Mononuclear cell (primary cell): ENCODE measurements at regions not wholly inside any gene's neighbourhood (a gene's known extent, or its start where the extent isn't known, plus 50 kb on each side); places are given as distances from the start of the nearest gene placed in this dataset.
"Not testable (repeated sequence)": the region's sequence is repeated elsewhere in the genome, so short reads cannot be mapped to it uniquely, and the experiment has no call there.

Source experiments
- H3K27me3 ChIP-seq: 2 replicates; pipeline ENCODE4 v1.6.0; 2011; ENCODE audit warnings: low read length, control low read depth; ENCODE audit not compliant: insufficient read depth
- H3K4me1 ChIP-seq: 2 replicates; pipeline ENCODE4 v1.5.1; 2011; ENCODE audit warnings: mild to moderate bottlenecking, low read length, control low read depth; ENCODE audit not compliant: insufficient read depth
- H3K4me3 ChIP-seq: 2 replicates; pipeline ENCODE4 v1.5.1; 2011; ENCODE audit warnings: mild to moderate bottlenecking, low read length, moderate library complexity
- H3K9me3 ChIP-seq: 2 replicates; pipeline ENCODE4 v1.5.1; 2011; ENCODE audit warnings: low read depth, mild to moderate bottlenecking, control low read depth, low read length

GRCh38 chr5:100188778-100189177 lies 346.4 kb upstream of the FAM174A start:
- H3K4me1 ChIP-seq, result no peaks in the 10 kb centered on the region
- H3K4me3 ChIP-seq, result no peak overlapping the region
- no peaks in the 10 kb centered on the region for H3K27me3 ChIP-seq
- H3K9me3 ChIP-seq, result no peaks in the 10 kb centered on the region

DNA sequence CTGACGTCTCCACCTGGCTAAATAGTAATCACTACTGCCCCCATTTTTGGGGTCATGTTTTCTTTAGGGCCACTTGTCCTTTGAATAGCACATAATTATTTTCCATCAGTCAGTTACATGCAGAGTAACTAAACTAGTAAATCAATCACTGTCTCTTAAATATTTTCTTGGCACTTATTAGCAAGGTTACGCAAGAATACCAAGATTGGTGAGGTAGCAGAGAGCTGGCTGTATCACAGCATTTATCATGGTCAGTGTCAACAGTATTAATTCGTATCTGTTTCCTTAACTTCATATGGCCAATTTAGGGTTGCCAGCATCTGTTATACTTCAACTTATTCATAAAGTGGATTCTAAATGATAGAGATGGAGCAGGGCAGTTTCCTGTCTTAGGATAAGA lies 346.8 kb upstream of the FAM174A start:
- Histone ChIP-seq H3K27me3 (no peaks in the 10 kb centered on the region), H3K9me3 (no peaks in the 10 kb centered on the region), H3K4me3 (no peak overlapping the region), H3K4me1 (no peaks in the 10 kb centered on the region)

GRCh38 chr5:100186181-100186580 lies 349.0 kb upstream of the FAM174A start:
- H3K4me3 ChIP-seq, result no peak overlapping the region
- H3K4me1 ChIP-seq, result no peaks in the 10 kb centered on the region
- H3K27me3 ChIP-seq, result no peaks in the 10 kb centered on the region
- no peaks in the 10 kb centered on the region for H3K9me3 ChIP-seq

DNA sequence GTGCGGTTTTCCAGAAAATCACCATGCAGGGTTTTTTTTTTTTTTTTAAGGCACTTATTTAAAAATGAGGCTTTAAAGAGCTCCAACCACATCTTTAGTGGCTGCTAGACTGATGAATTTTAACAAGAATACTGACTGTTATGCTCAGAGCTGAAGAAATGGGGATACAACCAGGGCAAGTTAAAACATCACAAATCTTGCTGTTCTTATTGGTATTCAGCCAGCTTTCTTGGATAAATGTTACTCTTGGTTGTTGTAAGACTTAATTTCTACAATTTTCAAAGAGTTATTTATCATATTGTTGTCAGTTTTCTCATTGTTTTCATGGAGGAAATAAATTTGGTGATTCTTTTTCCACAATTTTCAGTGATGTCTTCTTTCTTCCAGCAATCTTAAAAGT lies 352.8 kb upstream of the FAM174A start:
- H3K27me3 ChIP-seq, result no peaks in the 10 kb centered on the region
- H3K4me1 ChIP-seq, result no peaks in the 10 kb centered on the region
- no peak overlapping the region for H3K4me3 ChIP-seq
- H3K9me3 ChIP-seq, result no peaks in the 10 kb centered on the region

GRCh38 chr5:100175346-100175745 lies 359.8 kb upstream of the FAM174A start:
- Histone ChIP-seq H3K4me1 (no peaks in the 10 kb centered on the region), H3K9me3 (no peaks in the 10 kb centered on the region), H3K4me3 (no peak overlapping the region), H3K27me3 (no peaks in the 10 kb centered on the region)

DNA sequence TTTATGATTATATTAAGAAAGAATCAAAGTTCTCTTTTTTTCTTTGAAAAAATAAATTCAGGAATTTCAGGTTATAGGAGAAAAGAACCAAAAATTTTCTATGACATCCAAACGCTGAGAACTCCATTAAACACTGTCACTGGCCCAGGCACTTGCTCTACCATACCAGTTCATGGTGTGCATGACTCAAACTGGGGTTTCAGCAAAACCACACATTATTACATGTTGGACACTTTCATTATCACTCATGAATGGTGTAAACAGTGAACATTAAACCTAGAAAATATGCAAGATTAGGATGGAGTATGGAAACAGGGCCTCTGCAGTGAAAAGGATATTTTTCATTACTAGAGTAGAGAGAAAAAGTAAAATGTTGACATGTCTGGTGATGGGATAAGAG lies 369.9 kb upstream of the FAM174A start:
- no peaks in the 10 kb centered on the region for H3K9me3 ChIP-seq
- H3K27me3 ChIP-seq, result no peaks in the 10 kb centered on the region
- no peaks in the 10 kb centered on the region for H3K4me1 ChIP-seq
- H3K4me3 ChIP-seq, result no peak overlapping the region

DNA sequence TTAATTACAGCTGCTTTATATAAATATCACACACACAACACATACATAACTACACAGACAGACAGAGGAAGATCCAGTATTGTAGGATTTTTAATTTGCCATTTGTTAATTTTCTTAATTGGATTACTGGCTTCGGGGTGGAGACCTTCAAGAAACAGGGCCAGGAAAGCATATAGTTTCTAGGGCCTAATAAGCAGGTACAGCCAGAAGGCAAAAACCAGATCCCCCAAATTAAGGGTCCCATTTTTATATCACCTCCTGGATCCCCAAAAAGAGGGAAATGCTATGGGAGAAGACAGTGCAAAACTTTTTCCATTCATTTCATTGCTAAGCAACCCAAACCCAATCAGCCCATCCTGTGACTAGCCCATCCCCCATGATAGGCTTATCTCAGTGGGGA lies 373.3 kb upstream of the FAM174A start:
- H3K4me3 ChIP-seq, result no peak overlapping the region
- H3K9me3 ChIP-seq, result no peaks in the 10 kb centered on the region
- no peaks in the 10 kb centered on the region for H3K4me1 ChIP-seq
- no peaks in the 10 kb centered on the region for H3K27me3 ChIP-seq

DNA sequence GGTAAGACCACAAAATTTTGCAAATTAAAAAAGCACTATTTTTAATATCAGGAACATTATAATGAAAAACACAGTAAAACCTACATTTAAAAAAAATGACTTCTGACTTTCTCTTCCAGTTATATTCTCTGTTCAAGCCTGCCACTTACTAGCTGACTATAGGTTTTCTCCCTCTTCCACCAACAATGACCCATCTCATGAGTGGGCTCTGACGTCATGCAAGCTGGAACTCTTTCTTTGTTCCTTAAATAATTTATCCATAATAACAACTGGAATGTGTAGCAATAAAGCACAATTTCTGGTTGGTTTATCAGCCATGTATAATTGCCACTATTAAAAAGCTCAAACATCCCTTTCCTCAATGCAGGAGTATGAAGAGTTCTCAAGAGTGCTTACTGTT lies 378.1 kb upstream of the FAM174A start:
- no peaks in the 10 kb centered on the region for H3K27me3 ChIP-seq
- no peak overlapping the region for H3K4me3 ChIP-seq
- no peaks in the 10 kb centered on the region for H3K9me3 ChIP-seq

DNA sequence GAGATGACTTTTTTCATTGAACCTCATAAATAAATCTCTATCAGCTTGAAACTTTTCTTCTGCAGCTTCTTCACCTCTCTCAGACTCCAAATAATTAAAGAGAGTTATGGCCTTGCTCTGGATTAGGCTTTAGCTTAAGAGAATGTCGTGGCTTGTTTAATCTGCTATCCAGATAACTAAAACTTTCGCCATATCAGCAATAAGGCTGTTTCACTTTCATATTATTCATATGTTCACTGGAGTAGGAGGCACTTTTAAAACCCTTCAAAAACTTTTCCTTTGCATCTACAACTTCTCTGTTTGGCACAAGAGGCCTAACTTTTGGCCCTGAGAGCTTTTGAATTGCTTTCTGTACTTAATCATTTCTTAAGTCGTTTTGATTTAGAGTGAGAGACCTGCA lies 386.9 kb upstream of the FAM174A start:
- no peaks in the 10 kb centered on the region for H3K27me3 ChIP-seq
- no peaks in the 10 kb centered on the region for H3K9me3 ChIP-seq
- H3K4me1 ChIP-seq, result no peaks in the 10 kb centered on the region
- no peak overlapping the region for H3K4me3 ChIP-seq

More for the DNA sequence above, 378.1 kb upstream of the FAM174A start:
- H3K4me1 ChIP-seq, result no peaks in the 10 kb centered on the region

GRCh38 chr5:100142607-100143006 lies 392.6 kb upstream of the FAM174A start:
- Histone ChIP-seq H3K9me3 (no peaks in the 10 kb centered on the region), H3K4me3 (no peak overlapping the region), H3K4me1 (no peaks in the 10 kb centered on the region), H3K27me3 (no peaks in the 10 kb centered on the region)

- Histone ChIP-seq H3K4me3 (no peak overlapping the region), H3K4me1 (no peaks in the 10 kb centered on the region), H3K9me3 (no peaks in the 10 kb centered on the region), H3K27me3 (no peaks in the 10 kb centered on the region)
Measured at GRCh38 chr5:100131161-100131560, 404.0 kb upstream of the FAM174A start.

DNA sequence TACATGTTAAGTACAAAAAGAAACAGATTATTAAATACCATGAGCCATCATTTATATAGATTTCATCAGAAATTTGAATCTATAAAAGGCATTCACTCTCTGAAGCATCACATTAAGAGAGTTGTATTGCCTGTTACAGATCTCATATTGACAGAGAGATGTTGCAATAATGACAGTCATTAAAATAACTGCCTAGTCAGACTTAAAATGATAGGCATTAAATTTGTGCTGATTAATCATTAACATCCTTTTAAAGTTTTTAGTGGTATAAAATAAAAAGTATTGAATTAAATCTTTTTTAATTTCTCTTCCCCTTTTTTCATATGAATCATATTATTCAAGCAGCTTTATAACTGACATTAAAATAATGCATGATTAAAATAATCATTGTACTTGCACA lies 404.9 kb upstream of the FAM174A start:
- no peaks in the 10 kb centered on the region for H3K9me3 ChIP-seq
- no peak overlapping the region for H3K4me3 ChIP-seq
- no peaks in the 10 kb centered on the region for H3K27me3 ChIP-seq
- no peaks in the 10 kb centered on the region for H3K4me1 ChIP-seq

- Histone ChIP-seq H3K4me3 (no peak overlapping the region), H3K4me1 (no peaks in the 10 kb centered on the region), H3K27me3 (no peaks in the 10 kb centered on the region), H3K9me3 (no peaks in the 10 kb centered on the region)
Measured at GRCh38 chr5:100119903-100120302, 415.3 kb upstream of the FAM174A start.

DNA sequence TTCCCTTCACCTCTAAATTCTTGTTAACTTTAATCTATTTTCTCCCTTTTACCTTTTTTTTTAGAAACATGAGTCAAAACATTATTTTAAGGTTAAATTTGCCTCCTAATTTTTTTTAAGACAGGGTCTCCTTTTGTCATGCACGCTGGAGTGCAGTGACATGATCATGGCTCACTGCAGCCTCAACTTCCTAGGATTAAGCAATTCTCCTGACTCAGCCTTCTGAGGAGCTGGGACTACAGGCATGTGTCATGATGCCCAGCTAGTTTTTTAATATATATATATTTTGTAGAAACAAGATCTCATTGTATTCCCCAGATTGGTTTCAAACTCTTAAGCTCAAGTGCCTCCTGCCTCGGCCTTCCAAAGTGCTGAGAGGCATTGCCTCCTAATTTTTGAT lies 424.7 kb upstream of the FAM174A start:
- H3K9me3 ChIP-seq, result no peaks in the 10 kb centered on the region
- H3K4me3 ChIP-seq, result no peak overlapping the region
- no peaks in the 10 kb centered on the region for H3K27me3 ChIP-seq
- H3K4me1 ChIP-seq, result no peaks in the 10 kb centered on the region

DNA sequence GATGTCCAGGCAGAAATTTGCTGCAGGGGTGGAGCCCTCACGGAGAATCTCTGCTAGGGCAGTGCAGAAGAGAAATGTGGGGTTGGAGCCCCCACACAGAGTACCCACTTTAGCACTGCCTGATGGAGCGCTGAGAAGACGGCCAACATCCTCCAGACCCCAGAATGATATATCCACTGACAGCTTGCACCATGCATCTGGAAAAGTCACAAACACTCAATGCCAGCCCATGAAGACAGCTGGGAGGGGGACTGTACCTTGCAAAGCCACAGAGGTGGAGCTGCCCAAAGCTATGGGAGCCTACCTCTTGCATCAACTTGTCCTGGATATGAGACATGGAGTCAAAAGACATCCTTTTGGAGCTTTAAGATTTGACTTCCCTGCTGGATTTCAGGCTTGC lies 426.3 kb upstream of the FAM174A start:
- Histone ChIP-seq H3K9me3 (no peaks in the 10 kb centered on the region), H3K4me1 (no peaks in the 10 kb centered on the region), H3K4me3 (no peak overlapping the region), H3K27me3 (no peaks in the 10 kb centered on the region)

DNA sequence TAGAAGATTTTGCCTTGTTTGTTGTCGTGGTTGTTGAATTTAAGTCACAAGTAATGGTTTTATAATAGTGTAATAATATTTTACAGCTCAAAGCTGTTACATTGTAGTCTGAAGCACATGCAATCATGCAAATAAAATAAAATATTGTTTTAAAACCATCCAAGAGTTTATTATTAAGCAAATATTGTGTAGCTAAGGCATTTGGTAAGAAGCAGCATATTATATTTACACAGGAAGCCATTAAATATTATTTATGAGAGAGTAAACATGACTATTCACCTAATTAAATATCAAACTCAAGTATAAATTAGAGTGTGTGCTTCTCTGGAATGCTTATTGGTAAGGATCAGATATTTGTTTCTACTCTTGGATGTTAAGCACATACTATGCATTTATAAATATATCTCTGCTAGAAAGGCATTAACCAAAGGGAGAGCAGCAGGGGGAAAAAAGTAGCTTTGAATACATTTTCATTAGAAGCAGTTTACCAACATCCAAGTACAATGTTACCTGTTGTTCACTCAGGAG lies 431.5 kb upstream of the FAM174A start:
- not testable (repeated sequence) for H3K4me3 ChIP-seq, H3K4me1 ChIP-seq, H3K27me3 ChIP-seq, H3K9me3 ChIP-seq

- not testable (repeated sequence) for H3K4me1 ChIP-seq, H3K9me3 ChIP-seq, H3K4me3 ChIP-seq, H3K27me3 ChIP-seq
Measured at GRCh38 chr5:100101466-100101865, 433.7 kb upstream of the FAM174A start.
